PFSK-1 (cell line): ENCODE measurements at regions not wholly inside any gene's neighbourhood (a gene's known extent, or its start where the extent isn't known, plus 50 kb on each side); places are given as distances from the start of the nearest gene placed in this dataset.

Experiments
- FOXP2 ChIP-seq: optimal IDR thresholded peaks from 2 replicates; pipeline ENCODE3; 2011; ENCODE audit warnings: borderline replicate concordance, control low read depth, inconsistent platforms; ENCODE audit not compliant: insufficient read depth; ENCODE audit errors: extremely low read length, extremely low read depth
- POLR2AphosphoS5 ChIP-seq: IDR thresholded peaks from 2 replicates; pipeline ENCODE4 v1.6.1; 2012; ENCODE audit warnings: low read depth, mild to moderate bottlenecking, control low read depth, low read length, moderate library complexity
- SIN3A ChIP-seq: IDR thresholded peaks from 2 replicates; pipeline ENCODE4 v1.6.1; 2012; ENCODE audit warnings: mild to moderate bottlenecking, low read length, moderate library complexity, borderline replicate concordance; ENCODE audit not compliant: insufficient read depth
- TAF1 ChIP-seq: IDR thresholded peaks from 2 replicates; pipeline ENCODE4 v1.6.1; 2012; ENCODE audit warnings: low read length, control low read depth, borderline replicate concordance; ENCODE audit not compliant: insufficient read depth
- TF ChIP-seq, protein P1 (sequence below), 2 experiments: IDR thresholded peaks; 2 replicates each; pipeline versions ENCODE4 v1.6.1 to v1.8.0; 2011 to 2012; ENCODE audit warnings: low read depth in 2 of 2, low read length in 2 of 2, control low read depth in 1 of 2, inconsistent platforms in 1 of 2, mild to moderate bottlenecking in 1 of 2, moderate library complexity in 1 of 2; ENCODE audit not compliant: insufficient read depth in 1 of 2

GRCh38 chr22:48248901-48249455 lies 1486.5 kb downstream of the TBC1D22A start:
- TF ChIP-seq POLR2AphosphoS5 (no peak), TAF1 (no peak)
- TF ChIP-seq, protein P1, sequence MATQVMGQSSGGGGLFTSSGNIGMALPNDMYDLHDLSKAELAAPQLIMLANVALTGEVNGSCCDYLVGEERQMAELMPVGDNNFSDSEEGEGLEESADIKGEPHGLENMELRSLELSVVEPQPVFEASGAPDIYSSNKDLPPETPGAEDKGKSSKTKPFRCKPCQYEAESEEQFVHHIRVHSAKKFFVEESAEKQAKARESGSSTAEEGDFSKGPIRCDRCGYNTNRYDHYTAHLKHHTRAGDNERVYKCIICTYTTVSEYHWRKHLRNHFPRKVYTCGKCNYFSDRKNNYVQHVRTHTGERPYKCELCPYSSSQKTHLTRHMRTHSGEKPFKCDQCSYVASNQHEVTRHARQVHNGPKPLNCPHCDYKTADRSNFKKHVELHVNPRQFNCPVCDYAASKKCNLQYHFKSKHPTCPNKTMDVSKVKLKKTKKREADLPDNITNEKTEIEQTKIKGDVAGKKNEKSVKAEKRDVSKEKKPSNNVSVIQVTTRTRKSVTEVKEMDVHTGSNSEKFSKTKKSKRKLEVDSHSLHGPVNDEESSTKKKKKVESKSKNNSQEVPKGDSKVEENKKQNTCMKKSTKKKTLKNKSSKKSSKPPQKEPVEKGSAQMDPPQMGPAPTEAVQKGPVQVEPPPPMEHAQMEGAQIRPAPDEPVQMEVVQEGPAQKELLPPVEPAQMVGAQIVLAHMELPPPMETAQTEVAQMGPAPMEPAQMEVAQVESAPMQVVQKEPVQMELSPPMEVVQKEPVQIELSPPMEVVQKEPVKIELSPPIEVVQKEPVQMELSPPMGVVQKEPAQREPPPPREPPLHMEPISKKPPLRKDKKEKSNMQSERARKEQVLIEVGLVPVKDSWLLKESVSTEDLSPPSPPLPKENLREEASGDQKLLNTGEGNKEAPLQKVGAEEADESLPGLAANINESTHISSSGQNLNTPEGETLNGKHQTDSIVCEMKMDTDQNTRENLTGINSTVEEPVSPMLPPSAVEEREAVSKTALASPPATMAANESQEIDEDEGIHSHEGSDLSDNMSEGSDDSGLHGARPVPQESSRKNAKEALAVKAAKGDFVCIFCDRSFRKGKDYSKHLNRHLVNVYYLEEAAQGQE (IDR thresholded peaks at IDR 0.05; ENCODE audit: insufficient read depth in 1 of 2, low read depth in 2 of 2, low read length in 2 of 2): no peak

DNA sequence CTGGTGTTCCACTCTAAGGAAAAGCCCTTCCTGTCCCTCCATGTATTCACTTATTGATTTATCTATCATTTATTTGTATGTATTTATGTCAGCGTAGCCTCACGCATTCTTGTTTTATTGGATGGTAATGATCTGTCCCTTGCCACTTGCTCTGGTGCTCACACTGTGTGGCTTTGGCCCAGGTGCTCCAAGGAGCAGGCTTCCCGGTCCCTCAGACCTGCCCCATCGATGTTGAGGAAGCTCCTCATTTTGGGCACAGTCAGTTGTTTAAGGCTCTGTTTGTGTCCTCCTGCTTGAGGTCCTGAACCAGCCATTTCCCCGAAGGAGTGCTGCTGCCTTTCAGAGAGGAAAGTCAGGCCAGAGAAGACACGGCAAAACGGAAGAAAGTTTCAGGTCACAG lies 1485.4 kb downstream of the TBC1D22A start:
- TF ChIP-seq, protein P1 (IDR thresholded peaks at IDR 0.05; ENCODE audit: insufficient read depth in 1 of 2, low read depth in 2 of 2, low read length in 2 of 2): no peak

- TF ChIP-seq TAF1 (no peak), FOXP2 (no peak), SIN3A (no peak), POLR2AphosphoS5 (no peak)
- TF ChIP-seq, protein P1 (IDR thresholded peaks at IDR 0.05; ENCODE audit: insufficient read depth in 1 of 2, low read depth in 2 of 2, low read length in 2 of 2): no peak
Measured at GRCh38 chr22:48245196-48245485, 1482.7 kb downstream of the TBC1D22A start.

DNA sequence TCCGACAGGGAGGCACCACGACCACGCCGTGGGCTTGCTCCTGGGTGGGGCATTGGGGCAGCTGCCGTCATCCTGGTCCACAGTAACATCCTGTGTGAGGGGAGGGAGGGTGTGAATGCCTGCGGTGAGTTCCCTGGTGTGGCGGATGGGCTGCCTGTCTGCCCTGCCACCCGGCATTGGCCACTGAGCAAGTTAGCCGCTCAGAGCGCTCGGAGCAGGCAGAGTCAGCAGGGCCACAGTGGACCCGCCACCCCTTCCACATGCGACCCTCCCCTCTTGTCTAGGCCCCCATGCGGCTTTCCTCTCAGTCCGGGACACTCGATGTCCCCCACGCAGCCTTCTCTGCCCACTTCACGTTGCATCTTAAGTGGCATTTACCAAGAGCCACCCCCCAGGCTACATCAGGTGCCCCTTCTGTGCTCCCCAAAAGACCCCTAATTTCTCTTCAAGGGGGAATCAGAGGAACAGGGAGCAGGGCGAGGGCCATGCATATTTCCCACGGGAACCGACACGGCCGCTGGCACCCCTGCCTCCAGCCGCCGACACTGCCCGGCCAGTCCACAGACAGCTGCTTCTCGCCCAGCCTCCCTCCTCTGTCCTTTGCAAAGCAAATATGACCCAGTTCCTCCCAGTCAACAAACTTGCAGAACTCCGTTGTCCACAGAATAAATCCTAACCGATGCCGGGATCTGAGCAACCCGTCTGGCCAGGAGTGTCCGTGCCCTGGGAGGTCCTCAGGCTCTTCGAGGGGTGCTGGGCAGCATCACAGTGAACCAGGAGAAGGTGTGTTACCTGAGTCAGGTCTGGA lies 1482.1 kb downstream of the TBC1D22A start:
- TF ChIP-seq FOXP2 (no peak), SIN3A (no peak), POLR2AphosphoS5 (no peak), TAF1 (no peak)
- TF ChIP-seq, protein P1 (IDR thresholded peaks at IDR 0.05; ENCODE audit: insufficient read depth in 1 of 2, low read depth in 2 of 2, low read length in 2 of 2): no peak

DNA sequence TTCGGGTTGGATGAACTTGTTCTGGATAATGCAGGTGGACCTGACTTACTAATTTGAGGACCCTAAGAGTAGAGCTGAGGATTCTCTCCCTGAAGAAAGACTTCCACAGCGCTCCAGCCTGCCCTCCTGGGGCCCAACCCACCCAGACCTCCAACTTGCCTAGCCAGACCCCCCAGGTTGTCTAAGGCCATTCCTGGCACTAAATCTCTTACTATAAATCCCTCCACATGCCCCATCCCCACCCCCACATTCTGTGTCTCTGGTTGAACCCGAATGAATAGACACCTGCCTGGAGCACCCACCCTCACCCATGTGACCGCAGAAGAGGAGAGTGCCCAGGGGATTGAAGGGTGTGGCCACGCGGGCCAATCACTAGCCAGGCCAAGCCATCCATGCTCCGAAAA lies 1480.0 kb downstream of the TBC1D22A start:
- TF ChIP-seq POLR2AphosphoS5: no peak
- TF ChIP-seq, protein P1 (IDR thresholded peaks at IDR 0.05; ENCODE audit: insufficient read depth in 1 of 2, low read depth in 2 of 2, low read length in 2 of 2): no peak
